PC-9 (cell line): ENCODE measurements at regions not wholly inside any gene's neighbourhood (a gene's known extent, or its start where the extent isn't known, plus 50 kb on each side); places are given as distances from the start of the nearest gene placed in this dataset.

ENCODE experiments used
- CTCF ChIP-seq: fragments of 200-600 bp; sonication (generic); conservative IDR thresholded peaks from 2 replicates; pipeline ENCODE4 v1.6.1; 2017; ENCODE audit warnings: mixed run types, antibody characterized with exemption, mild to moderate bottlenecking, moderate library complexity
- EZH2 ChIP-seq: fragments of 200-600 bp; sonication (generic); IDR thresholded peaks from 2 replicates; pipeline ENCODE4 v1.8.0; 2017; ENCODE audit warnings: antibody characterized with exemption, low read depth

GRCh38 chr3:107258300-107258699 lies 118.9 kb upstream of the CCDC54 start:
- TF ChIP-seq CTCF = no peak
- TF ChIP-seq EZH2 = no peak
